ENCODE measurements at regions not wholly inside any gene's neighbourhood (a gene's known extent, or its start where the extent isn't known, plus 50 kb on each side); places are given as distances from the start of the nearest gene placed in this dataset.

GRCh38 chr22:49014227-49015201 is 813.2 kb downstream of the BRD1 start:
- no peak for TF ChIP-seq CTCF (IDR thresholded peaks at IDR 0.05)
- TF ChIP-seq POLR2A (IDR thresholded peaks at IDR 0.05) = no peak

Measured in tibial nerve (tissue), 3 donors.